Neural progenitor cell (in vitro differentiated cells): ENCODE measurements at regions not wholly inside any gene's neighbourhood (a gene's known extent, or its start where the extent isn't known, plus 50 kb on each side); places are given as distances from the start of the nearest gene placed in this dataset.
A peak's percentile ranks its signal among the peaks of the same experiment; 100 is the strongest.

Source experiments
- CTCF ChIP-seq: fragments of 200-600 bp; sonication (generic); IDR thresholded peaks from 2 replicates; pipeline ENCODE4 v1.5.1; 2017; ENCODE audit warnings: antibody characterized with exemption, mild to moderate bottlenecking
- EZH2 ChIP-seq: fragments of 200-600 bp; sonication (generic); IDR thresholded peaks from 2 replicates; pipeline ENCODE4 v1.6.1; 2017; ENCODE audit warnings: antibody characterized with exemption, mild to moderate bottlenecking, moderate library complexity
- EZH2phosphoT487 ChIP-seq: fragments of 200-600 bp; sonication (generic); IDR thresholded peaks from 2 replicates; pipeline ENCODE4 v1.6.1; 2017; ENCODE audit warnings: antibody characterized with exemption

GRCh38 chr17:53630638-53631037 lies 192.1 kb upstream of the KIF2B start:
- TF ChIP-seq EZH2 = no peak
- peak; percentile 47 for TF ChIP-seq CTCF
- no peak for TF ChIP-seq EZH2phosphoT487
